ENCODE measurements at regions not wholly inside any gene's neighbourhood (a gene's known extent, or its start where the extent isn't known, plus 50 kb on each side); places are given as distances from the start of the nearest gene placed in this dataset.

GRCh38 chr4:16992566-16993225, 94.3 kb upstream of the LDB2 start:
- no peak for TF ChIP-seq CTCF (IDR thresholded peaks at IDR 0.05; ENCODE audit: insufficient read depth, low read length, missing control alignments)
- H3K4me3 ChIP-seq (ENCODE audit: low read depth, low read length), result no peak overlapping the region
- DNase-seq (ENCODE audit: low read depth, low spot score), result no peak
- ChIA-PET POLR2A (no interaction called here), CTCF (interaction anchor here (0.6 kb wide), 1 partner anchor 332 kb away, joined by 4 read pairs; no protein-coding TSS in a partner anchor)

DNA sequence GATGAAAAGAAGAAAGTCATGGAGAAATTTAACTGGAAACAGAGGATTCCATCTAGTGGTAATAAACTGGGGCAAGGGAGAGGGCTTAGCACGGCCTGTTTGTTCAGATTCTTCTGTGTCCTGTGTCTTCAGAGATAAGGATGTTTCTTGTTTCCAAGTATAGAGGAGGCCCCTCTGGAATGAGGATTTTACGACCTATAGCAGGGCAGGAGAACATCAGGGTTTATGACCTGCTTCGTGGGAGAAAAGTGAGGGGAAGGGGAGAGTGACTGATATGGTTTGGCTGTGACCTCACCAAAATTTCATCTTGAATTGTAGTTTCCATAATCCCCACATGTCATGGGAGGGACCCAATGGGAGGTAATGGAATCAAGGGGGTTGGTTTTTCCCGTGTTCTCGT, 93.0 kb upstream of the LDB2 start:
- no peak overlapping the region for H3K4me3 ChIP-seq (ENCODE audit: low read depth, low read length)
- no peak for TF ChIP-seq CTCF (IDR thresholded peaks at IDR 0.05; ENCODE audit: insufficient read depth, low read length, missing control alignments)
- no peak for DNase-seq (ENCODE audit: low read depth, low spot score)
- CTCF ChIA-PET, result no interaction called here
- POLR2A ChIA-PET, result no interaction called here

- ChIA-PET POLR2A (no interaction called here), CTCF (no interaction called here)
- DNase-seq (ENCODE audit: low read depth, low spot score), result no peak
- H3K4me3 ChIP-seq (ENCODE audit: low read depth, low read length), result no peak overlapping the region
- no peak for TF ChIP-seq CTCF (IDR thresholded peaks at IDR 0.05; ENCODE audit: insufficient read depth, low read length, missing control alignments)
Observed at GRCh38 chr4:16989371-16989770, 90.9 kb upstream of the LDB2 start.

- POLR2A ChIA-PET, result no interaction called here
- CTCF ChIA-PET, result no interaction called here
- no peak overlapping the region for H3K4me3 ChIP-seq (ENCODE audit: low read depth, low read length)
- TF ChIP-seq CTCF (IDR thresholded peaks at IDR 0.05; ENCODE audit: insufficient read depth, low read length, missing control alignments), result no peak
- DNase-seq (ENCODE audit: low read depth, low spot score), result no peak
Observed at GRCh38 chr4:16988814-16989213, 90.4 kb upstream of the LDB2 start.

- CTCF ChIA-PET, result no interaction called here
- POLR2A ChIA-PET, result no interaction called here
Observed at GRCh38 chr4:16977081-16977480, 78.6 kb upstream of the LDB2 start.

GRCh38 chr4:16969696-16970135, 71.3 kb upstream of the LDB2 start:
- H3K4me3 ChIP-seq (ENCODE audit: low read depth, low read length), result no peak overlapping the region
- TF ChIP-seq CTCF (IDR thresholded peaks at IDR 0.05; ENCODE audit: insufficient read depth, low read length, missing control alignments), result no peak
- CTCF ChIA-PET, result interaction anchor here (0.8 kb wide), 1 partner anchor 354 kb away, joined by 3 read pairs; no protein-coding TSS in a partner anchor
- no peak for DNase-seq (ENCODE audit: low read depth, low spot score)
- POLR2A ChIA-PET, result no interaction called here

More at GRCh38 chr4:16977081-16977480, 78.6 kb upstream of the LDB2 start:
- DNase-seq (ENCODE audit: low read depth, low spot score), result no peak
- H3K4me3 ChIP-seq (ENCODE audit: low read depth, low read length), result no peak overlapping the region
- no peak for TF ChIP-seq CTCF (IDR thresholded peaks at IDR 0.05; ENCODE audit: insufficient read depth, low read length, missing control alignments)

Data from AG04449 (cell line).